ENCODE measurements at regions not wholly inside any gene's neighbourhood (a gene's known extent, or its start where the extent isn't known, plus 50 kb on each side); places are given as distances from the start of the nearest gene placed in this dataset.

GRCh38 chr14:89025561-89026236 is 201.2 kb downstream of the TTC8 start:
- TF ChIP-seq CTCF (IDR thresholded peaks at IDR 0.05; ENCODE audit: control extremely low read depth in 1 of 3, insufficient read depth in 1 of 3, low read depth in 1 of 3, low read length in 3 of 3) (no peak), POLR2AphosphoS5 (IDR thresholded peaks at IDR 0.05; ENCODE audit: low read depth, low read length) (no peak), POLR2A (IDR thresholded peaks at IDR 0.05; ENCODE audit: control extremely low read depth in 1 of 2, low read depth in 2 of 2, low read length in 2 of 2) (no peak)

Measured in H1 (cell line).